ENCODE measurements at regions not wholly inside any gene's neighbourhood (a gene's known extent, or its start where the extent isn't known, plus 50 kb on each side); places are given as distances from the start of the nearest gene placed in this dataset.

GRCh38 chr5:1660001-1660400 is 136.2 kb upstream of the LPCAT1 start (continued):
- TF ChIP-seq RAD21 (IDR thresholded peaks at IDR 0.05; ENCODE audit: insufficient read depth, low read depth, low read length) (no peak), ZNF622 (IDR thresholded peaks at IDR 0.05) (no peak), SREBF1 (IDR thresholded peaks at IDR 0.05; ENCODE audit: low read length) (no peak), BHLHE40 (IDR thresholded peaks at IDR 0.05; ENCODE audit: borderline replicate concordance in 1 of 2, low read depth in 2 of 2, low read length in 1 of 2) (no peak), ZBTB33 (IDR thresholded peaks at IDR 0.05) (no peak), POLR2AphosphoS5 (IDR thresholded peaks at IDR 0.05; ENCODE audit: low read length) (no peak), TBL1XR1 (IDR thresholded peaks at IDR 0.05; ENCODE audit: low read depth, low read length) (no peak)
- TF ChIP-seq, protein P1, sequence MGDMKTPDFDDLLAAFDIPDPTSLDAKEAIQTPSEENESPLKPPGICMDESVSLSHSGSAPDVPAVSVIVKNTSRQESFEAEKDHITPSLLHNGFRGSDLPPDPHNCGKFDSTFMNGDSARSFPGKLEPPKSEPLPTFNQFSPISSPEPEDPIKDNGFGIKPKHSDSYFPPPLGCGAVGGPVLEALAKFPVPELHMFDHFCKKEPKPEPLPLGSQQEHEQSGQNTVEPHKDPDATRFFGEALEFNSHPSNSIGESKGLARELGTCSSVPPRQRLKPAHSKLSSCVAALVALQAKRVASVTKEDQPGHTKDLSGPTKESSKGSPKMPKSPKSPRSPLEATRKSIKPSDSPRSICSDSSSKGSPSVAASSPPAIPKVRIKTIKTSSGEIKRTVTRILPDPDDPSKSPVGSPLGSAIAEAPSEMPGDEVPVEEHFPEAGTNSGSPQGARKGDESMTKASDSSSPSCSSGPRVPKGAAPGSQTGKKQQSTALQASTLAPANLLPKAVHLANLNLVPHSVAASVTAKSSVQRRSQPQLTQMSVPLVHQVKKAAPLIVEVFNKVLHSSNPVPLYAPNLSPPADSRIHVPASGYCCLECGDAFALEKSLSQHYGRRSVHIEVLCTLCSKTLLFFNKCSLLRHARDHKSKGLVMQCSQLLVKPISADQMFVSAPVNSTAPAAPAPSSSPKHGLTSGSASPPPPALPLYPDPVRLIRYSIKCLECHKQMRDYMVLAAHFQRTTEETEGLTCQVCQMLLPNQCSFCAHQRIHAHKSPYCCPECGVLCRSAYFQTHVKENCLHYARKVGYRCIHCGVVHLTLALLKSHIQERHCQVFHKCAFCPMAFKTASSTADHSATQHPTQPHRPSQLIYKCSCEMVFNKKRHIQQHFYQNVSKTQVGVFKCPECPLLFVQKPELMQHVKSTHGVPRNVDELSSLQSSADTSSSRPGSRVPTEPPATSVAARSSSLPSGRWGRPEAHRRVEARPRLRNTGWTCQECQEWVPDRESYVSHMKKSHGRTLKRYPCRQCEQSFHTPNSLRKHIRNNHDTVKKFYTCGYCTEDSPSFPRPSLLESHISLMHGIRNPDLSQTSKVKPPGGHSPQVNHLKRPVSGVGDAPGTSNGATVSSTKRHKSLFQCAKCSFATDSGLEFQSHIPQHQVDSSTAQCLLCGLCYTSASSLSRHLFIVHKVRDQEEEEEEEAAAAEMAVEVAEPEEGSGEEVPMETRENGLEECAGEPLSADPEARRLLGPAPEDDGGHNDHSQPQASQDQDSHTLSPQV (IDR thresholded peaks at IDR 0.05): no peak
- TF ChIP-seq, protein P2, sequence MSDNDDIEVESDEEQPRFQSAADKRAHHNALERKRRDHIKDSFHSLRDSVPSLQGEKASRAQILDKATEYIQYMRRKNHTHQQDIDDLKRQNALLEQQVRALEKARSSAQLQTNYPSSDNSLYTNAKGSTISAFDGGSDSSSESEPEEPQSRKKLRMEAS (IDR thresholded peaks at IDR 0.05; ENCODE audit: low read depth, low read length): no peak

All from GM12878 (cell line).